ENCODE measurements at regions not wholly inside any gene's neighbourhood (a gene's known extent, or its start where the extent isn't known, plus 50 kb on each side); places are given as distances from the start of the nearest gene placed in this dataset.
"Not testable (repeated sequence)": the region's sequence is repeated elsewhere in the genome, so short reads cannot be mapped to it uniquely, and the experiment has no call there.

DNA sequence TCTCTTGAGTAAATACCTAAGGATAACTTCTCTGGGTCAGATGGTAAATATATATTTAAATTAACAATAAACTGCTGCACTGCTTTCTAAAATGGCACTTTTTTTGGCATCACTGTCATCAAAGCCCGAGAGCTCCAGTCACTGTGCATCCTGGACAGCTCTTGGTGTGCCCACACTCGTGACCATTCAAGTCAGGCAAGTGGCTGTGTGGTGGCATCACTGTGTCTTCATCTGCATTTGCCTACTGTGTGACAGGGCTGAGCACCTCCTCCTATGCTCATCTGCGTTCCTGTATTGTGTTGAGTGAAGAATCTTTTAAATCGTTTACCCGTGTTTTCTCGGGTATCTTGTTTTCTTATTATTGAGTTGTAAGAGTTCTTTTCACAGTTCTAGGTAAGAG, 568.1 kb upstream of the SALL3 start:
- no peak for DNase-seq (ENCODE audit: low read depth)

DNA sequence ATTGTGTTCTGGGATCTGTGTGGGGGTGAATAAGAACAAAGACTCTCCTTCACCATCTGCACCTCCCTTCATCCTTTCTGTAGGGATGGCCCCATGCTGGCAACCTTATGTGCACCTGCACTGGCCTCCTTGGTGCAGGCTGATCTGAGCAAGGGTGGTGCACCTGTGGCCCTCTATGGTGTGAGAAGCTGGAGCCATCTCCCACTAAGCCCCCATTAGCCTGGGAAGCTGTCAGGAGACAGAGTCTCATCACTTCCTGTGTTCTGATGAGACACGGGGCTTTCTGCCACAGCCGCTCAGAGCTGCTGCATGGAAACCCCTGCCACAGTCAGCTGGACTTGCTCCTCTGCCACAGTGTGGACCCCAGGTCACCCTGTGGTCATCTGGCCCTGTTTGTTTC, 565.3 kb upstream of the SALL3 start:
- DNase-seq (ENCODE audit: low read depth) = no peak

DNA sequence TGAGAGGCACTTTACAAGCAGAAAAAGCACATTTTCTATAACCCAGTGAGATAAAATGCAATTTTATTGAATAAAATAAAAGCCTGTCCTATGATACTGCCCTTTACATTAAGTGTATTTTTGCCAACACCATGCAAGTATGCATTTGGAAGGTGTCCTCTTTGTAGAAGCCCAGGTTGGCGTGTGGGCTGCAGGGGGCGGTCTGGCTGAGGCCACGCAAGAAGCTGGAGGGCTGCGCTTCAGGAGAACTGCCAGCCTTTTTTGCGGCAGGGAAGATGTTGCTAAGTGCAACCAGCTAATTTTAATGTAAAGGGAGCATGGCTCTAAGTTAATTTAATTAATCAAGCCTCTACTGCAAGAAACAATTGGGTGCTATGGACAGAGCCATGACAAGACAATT, 562.8 kb upstream of the SALL3 start:
- no peak for DNase-seq (ENCODE audit: low read depth)

DNA sequence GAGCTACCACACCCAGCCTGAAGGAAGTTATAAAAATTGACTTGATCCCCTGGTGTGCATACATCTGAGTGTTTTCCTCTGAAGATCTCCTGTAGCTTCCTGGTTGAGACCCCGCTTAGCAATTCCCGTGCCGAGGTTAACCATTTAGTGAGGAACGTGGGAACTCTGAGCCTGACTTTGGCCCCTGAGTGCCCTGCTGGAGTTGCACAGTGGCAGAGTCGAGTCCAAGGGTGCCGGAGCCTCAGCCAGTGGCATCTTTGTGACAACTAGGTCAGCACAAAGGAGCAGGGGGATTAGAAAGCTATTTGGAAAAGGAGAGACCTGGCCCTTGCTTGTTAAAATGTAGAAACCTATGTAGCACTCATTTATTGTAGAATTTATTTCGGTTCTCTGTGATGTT, 561.2 kb upstream of the SALL3 start:
- DNase-seq (ENCODE audit: low read depth) = no peak

DNA sequence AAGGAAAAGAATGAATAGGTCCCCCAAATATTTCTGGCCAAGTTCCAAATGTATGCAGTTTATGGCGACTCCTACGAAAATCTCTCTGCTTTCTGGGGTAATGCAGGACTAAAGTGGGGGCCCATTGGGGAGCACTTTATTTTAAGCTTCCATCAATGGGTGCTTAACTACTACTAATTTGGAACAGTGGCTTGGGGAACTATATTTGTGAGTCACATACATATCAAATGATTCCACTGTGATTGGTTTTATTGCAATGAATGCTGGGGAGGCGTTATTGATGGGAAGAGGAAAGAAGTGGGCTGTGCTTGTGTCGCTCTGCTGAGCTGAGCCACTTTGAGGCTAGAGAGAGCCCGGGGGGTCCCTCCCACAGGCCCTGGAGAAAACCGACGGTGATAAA, 560.4 kb upstream of the SALL3 start:
- no peak for DNase-seq (ENCODE audit: low read depth)

DNA sequence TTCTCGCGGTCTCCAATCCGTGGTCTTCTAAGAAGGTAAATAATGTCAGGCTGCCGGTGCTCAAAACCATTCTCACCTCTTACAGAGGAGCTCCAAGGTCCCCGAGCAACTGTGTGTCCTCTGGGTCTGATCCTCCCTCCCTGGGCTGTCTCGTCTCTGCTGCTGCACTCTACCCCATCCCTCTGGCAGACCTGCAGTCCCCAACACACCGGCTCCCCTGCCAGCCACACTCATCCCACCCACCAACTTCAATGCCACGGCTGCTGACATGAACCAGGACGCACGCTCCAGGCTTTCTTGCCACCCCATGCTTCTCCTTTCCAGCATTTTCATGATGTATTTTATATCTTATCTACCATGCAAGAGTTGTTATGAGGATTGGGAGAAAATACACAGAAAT, 559.5 kb upstream of the SALL3 start:
- no peak for DNase-seq (ENCODE audit: low read depth)

DNA sequence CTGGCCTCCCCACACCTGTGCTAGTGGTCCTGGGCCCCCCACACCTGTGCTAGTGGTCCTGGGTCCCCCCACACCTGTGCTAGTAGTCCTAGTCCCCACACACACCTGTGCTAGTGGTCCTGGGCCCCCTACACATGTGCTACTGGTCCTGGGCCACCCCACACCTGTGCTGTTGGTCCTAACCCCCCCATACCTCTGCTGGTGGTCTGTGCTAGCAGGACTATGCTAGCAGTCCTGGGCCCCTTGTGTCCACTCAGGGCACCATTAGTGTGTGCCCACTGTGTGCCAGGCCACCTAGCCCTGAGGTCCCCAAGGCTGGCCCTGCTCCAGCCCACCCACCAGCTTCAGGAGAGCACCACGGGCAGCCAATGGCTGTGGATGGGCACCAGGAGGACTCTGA, 558.2 kb upstream of the SALL3 start:
- no peak for DNase-seq (ENCODE audit: low read depth)

DNA sequence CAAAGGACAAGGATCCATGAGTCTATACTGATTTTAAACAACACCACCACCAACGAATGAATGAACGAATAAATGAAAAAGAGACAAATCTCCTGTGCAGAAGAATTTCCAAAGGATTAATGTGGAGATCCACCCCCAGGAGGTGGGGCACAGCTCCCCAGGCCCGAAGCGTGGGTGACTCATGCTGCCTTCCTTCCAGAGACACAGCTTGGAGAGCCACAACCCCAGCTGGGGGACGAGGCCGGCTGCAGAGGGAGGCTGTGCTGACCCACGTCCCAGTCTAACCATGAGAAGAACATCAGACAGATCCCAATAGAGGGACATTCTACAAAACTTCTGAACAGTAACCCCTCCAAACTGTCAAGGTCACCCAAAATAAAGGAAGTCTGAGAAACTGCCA, 557.3 kb upstream of the SALL3 start:
- DNase-seq (ENCODE audit: low read depth) = no peak

DNA sequence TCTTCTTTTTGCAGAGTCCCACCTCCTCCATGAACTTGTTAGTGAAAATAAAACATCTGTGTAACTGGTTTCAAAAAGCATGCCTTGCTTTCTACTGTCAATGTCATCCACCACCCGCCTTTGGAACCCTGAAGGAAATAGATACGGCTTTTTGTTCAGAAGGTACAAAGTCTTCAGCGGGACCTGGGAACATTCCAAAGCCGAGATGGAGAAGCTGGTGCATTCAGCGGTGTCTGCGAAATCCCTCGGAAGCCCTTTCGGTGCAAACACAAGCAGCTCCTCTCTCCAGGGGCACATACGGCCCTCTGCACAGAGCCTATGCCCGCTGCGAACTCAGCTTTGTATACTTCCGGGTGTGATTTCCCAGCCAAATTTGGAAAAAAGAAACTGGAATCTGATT, 555.8 kb upstream of the SALL3 start:
- DNase-seq (ENCODE audit: low read depth) = no peak

DNA sequence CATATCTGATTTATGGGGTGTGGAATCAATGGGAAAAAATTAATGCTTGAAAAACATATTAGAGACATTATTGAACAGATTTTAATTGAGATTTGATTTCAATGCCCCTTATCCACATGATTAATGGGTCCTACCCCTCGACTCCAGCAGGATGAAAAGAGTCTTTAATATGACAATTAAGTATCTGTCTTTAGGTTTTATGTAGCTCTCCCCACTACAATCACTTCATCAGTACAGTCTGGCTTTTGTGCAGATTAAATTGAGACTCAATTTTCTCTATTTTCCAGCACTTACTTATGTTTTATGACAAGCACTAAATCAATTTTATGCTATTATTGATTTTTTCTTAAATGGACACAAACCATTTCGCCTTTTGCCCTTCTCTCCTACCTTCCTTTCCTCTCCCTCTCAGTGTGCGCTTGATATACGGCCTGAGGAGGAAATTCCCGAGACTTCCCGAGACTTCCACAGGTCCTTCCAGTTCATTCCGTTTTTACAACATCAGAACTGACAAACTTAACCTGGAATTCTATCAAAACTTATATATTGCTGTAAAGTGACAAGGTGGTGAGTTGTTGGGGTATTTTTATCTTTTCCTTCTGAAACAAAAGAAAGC, 555.1 kb upstream of the SALL3 start:
- DNase-seq (ENCODE audit: low read depth) = no peak

DNA sequence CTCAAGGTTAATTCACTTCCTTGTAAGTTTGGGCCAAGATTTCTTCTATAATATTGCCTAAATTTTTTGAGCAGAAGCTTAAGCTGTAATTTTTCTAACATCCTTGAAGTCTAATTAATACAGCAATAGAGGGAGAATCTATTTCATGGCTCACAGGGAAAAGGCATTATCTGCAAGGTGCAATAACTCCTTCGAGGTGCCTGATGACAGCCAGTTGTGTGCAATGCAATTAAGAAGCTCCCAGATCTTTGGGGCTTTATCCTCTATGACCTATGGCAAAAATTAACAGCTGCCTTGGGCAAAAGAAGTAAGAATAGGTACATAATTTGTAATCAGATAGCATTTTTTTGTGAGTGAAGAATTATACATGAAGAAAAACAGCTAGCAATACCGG, 554.6 kb upstream of the SALL3 start:
- DNase-seq (ENCODE audit: low read depth) = no peak

DNA sequence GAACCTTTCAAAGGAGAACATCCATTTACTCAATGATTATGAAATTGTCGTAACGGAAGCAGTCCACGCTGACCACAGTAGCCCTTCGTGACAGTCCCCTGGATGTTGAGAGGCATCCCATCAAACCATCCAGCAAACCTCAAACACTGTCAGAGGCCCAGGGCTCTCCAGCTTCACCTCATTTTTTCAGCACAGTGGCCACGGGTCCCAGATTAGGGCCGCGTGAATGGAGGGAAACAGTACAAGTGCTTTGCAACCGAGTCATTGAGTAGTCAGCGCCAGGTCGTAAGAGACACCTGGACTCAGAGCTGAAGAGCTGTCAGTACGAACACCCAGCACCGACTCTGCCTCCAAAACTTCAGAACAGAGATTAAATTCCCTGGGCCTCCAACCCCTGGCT, 552.5 kb upstream of the SALL3 start:
- no peak for DNase-seq (ENCODE audit: low read depth)

DNA sequence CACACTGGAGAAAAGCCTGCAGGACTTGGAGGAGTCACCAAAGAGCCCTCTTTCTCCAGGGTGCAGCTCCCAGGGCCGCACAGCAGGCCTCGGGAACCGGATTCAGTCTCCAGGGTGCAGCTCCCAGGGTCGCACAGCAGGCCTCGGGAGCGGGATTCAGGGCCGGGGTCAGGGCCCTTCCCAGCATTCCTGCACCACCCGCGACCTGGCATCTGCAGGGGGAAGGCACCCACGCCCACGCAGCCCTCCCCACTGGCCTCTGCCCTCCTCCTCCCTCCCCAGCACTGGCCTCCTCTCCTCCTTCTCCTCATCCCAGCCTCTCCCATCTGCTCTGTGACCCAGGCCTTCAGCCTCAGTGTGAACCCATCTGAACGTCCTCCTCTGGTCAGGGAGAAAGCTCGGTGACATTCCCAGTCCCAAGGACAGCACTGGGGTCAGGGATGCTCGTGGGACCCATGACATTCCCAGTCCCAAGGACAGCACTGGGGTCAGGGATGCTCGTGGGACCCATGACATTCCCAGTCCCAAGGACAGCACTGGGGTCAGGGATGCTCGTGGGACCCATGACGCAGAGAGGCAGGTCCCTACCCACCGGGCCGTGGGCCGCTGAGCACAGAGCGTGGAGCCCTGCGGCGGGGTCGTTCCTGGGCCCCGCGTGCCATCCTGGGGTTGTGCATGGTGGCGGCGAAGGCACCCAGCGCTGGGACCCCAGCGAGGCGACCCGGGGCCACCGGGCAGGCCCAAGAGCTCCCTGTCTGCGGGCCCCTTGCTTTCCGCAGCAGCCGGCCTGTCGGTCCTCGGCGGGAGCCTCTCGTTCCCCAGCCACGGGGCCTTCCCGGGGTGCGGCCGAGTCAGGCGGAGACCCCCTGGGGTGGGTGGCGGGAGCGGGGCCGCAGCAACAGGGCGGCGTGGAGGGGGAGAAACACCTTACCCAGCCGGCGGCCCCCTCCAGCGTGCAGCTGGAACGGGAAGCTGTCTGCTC, 550.2 kb upstream of the SALL3 start:
- DNase-seq (ENCODE audit: low read depth) = no peak

DNA sequence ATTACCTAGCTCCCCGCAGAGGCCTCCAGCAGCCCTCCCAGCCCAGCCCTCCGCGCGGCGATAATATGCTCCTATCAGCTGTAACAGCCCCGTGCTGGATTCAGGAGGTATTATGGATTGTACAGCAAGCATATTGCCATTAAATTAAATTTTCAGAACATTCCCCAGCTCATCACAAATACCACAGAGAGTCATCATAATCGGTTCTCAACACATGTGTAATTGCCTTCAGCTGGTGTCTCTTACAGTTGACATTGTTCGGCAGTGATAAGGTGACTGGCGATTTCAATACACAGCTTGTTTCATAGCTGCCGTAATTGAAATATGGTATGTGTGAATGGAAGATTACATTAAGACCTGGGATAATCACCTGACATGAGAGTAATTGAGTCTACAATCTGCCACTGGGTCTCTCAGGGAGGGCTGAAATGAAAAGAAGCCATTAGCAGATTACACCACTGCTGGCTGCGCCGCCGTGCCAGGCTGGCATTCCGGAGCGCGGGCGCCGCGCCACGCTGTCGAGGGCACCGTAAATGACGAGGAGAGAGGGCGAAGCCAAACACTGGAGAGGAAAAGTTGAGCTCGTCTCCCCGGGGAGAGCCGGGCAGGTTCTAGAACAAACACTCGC, 549.4 kb upstream of the SALL3 start:
- no peak for DNase-seq (ENCODE audit: low read depth)

DNA sequence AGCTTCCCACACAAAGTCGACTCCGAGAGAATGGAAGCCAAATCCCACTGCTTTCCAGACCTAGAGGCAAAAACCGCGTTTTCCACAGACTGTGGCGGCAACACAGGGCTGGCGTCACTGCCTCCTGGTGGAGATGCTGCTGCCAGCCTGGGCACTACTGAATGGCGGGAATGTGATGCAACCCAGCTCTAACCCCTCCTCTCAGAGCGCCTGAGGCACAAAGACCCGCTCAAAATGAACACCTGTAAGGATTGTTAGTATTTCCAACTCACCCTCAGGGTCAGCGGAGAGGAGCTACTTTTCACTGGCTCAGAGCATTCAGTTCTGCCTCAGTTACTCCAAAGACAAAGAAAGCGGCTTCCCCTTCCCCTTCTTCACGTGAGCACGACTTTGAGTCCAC, 548.0 kb upstream of the SALL3 start:
- no peak for DNase-seq (ENCODE audit: low read depth)

DNA sequence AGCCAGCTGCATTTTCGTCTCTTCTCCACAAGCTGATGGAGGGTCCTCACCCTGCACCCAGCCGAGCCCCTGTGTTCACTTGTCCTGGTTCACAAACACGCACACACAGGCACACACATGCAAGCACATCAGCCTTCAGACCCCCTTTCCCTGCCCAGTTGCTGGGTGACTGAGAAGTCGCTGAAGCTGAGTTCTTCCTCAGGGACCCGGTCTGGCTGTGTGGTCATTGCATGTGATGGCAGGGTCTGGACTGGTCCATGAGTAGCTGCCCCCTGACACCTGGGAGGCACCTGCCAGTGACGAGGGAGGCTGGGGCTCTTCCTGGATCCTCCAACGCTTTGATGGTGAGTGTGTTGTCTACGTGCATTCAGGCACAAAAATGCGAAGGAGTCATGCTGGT, 546.1 kb upstream of the SALL3 start:
- no peak for DNase-seq (ENCODE audit: low read depth)

DNA sequence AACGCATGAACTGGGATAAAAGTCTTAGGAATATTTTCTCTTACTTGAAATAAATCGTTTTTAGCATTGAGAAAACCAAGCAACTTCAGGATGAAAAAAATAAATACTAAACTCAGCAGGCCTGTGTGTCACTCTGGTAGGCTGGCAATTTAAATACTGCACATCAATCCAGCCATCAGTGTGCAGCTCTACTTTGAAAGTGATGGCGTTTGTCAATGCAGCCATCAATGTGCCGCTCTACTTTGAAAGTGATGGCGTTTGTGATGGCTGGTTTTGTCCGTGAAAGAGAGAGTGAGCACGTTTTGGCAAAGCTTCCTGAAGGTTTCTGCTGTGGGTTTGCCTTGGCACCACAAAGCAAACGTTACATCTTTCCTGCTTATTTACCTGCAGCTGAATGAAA, 543.5 kb upstream of the SALL3 start:
- DNase-seq (ENCODE audit: low read depth) = no peak

DNA sequence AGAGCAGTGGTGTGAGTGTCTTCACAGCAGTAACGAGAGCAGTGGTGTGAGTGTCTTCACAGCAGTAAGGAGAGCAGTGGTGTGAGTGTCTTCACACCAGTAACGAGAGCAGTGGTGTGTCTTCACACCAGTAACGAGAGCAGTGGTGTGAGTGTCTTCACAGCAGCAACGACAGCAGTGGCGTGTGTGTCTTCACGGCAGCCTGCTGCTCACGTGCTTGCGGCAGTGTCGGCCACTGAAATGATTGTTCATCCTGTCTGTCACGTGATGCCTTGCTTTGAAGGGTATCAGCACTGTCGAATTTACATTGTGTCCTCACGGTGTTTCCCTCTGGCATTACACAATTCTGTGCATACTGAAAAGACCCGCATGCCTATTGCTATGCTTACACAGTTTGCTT, 541.4 kb upstream of the SALL3 start:
- not testable (repeated sequence) for DNase-seq (ENCODE audit: low read depth)

DNA sequence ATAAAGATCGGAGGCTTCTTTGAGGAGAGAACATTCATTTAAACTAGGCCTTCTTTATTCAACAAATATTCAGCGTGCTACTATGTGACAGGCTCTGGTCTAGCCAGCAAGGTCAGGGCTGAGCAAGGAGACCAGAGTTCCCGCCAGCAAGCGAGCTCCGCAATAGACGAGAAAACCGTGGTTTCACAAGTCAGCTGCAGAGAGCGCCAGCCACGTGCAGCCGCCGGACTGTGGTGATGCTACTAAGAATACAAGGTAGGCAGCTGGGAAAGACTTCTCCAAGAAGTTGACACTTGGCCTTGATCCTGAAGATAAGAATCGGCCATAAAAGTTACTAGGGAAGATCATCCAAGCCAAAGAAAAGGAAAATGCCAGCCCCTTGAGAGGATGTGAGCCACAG, 533.7 kb upstream of the SALL3 start:
- DNase-seq (ENCODE audit: low read depth) = no peak

DNA sequence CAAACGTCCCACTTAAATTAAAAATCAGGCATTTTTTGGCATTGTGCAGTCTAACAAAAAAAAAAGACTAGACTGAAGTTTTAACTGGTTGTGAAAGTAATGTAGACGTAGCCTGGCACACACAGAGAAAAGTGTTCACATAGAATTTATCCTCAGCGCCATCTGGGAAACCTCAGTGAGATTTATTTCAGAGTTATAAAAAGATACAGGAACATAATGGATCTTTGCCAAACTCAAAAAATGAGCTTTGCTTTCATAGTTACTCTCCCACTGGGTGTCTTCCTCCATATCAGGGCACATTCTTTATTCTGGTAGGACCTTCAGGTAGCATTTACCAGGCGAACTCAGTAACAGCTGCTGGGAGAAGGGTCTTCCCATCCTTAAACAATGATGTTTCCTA, 532.4 kb upstream of the SALL3 start:
- no peak for DNase-seq (ENCODE audit: low read depth)

DNA sequence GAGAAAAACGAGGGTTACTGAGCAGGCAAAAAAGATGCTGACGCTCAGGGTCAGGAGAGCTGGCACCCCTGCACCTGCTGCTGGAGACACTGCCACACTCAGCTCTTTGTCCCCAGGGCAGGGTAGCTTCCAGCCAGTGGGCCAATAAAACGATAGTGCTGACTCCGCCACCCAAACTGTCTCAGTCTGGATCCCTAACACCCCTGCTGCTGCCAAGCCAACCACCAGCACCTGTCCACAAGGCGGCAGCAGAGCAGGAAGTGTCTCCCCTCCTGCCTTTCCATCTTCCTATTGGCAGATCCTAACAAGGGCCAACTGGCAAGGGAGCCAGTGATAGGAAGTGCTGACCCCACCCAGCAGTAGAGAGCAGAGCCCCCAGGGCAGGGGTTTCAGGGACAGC, 531.5 kb upstream of the SALL3 start:
- no peak for DNase-seq (ENCODE audit: low read depth)

DNA sequence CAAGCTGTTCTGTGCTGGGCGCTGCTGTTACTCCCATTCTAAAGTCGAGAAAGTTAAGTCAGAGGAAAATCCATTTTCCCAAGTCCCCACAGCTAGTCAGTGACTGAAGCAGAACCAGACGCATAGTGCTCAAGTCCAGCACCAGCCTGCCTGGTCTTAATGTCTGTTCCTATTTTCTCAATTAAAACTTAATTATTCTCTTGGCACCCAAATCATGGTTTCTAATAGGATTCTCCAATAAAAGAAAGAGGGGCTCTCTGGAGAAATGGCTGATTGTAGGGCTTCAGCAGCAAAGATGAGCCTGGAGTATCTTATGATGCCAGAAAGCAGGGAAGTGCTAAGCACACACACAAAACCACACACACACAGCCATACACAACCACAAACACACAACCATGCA, 531.0 kb upstream of the SALL3 start:
- no peak for DNase-seq (ENCODE audit: low read depth)

DNA sequence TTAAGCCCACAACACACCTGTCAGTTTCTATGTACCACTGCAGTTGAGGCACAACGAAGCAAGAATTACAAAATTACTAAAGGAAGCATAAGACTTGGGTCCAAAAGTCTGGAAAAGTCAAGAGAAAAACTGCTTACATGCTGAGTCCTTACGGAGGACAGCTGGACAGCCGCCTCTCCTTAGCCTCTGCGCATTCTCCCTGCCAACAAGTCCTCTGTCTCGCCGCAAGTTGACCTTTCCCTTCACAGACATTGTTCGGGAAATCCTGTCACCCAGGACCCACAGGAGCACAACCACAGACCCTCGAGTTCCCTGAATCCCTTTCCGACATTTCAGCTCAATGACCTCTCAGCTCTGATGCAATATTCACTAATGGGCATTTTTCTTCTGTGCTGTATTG, 525.4 kb upstream of the SALL3 start:
- DNase-seq (ENCODE audit: low read depth) = no peak
